Heart left ventricle (tissue), 16 donors: ENCODE measurements at regions not wholly inside any gene's neighbourhood (a gene's known extent, or its start where the extent isn't known, plus 50 kb on each side); places are given as distances from the start of the nearest gene placed in this dataset.
A peak's percentile ranks its signal among the peaks of the same experiment; 100 is the strongest.

Experiments
- ATAC-seq, 4 donors: fragments of 200-7000 bp; cut with Tn5 transposase; one replicate each; pipeline ENCODE4 v1.9.1; 2020 to 2022; ENCODE audit warnings: moderate library complexity in 4 of 4, mild to moderate bottlenecking in 3 of 4, moderate number of reproducible peaks in 1 of 4
- DNase-seq, 5 donors: peaks; one replicate each; pipeline ENCODE4 v3.0.0-alpha.2; 2020
- H3K27ac ChIP-seq, 12 donors: fragments of 200-600 bp; sonication (generic) in 4 of 12; one replicate each; pipeline versions ENCODE4 v1.5.0 to v1.8.0; 2016 to 2022; ENCODE audit warnings: mild to moderate bottlenecking in 2 of 12
- H3K27me3 ChIP-seq, 9 donors: fragments of 200-600 bp; sonication (generic) in 2 of 9; one replicate each; pipeline versions ENCODE4 v1.5.1 to v1.8.0; 2016 to 2022; ENCODE audit warnings: mild to moderate bottlenecking in 3 of 9
- H3K36me3 ChIP-seq, 9 donors: fragments of 200-600 bp; sonication (generic) in 2 of 9; one replicate each; pipeline versions ENCODE4 v1.5.0 to v1.8.0; 2018 to 2022; ENCODE audit warnings: mild to moderate bottlenecking in 2 of 9
- H3K4me1 ChIP-seq, 12 donors: fragments of 200-600 bp; sonication (generic) in 4 of 12; one replicate each; pipeline versions ENCODE4 v1.5.0 to v1.8.0; 2016 to 2022; ENCODE audit warnings: mild to moderate bottlenecking in 3 of 12
- H3K4me3 ChIP-seq, 12 donors: fragments of 200-600 bp; sonication (generic) in 4 of 12; one replicate each; pipeline versions ENCODE4 v1.5.0 to v1.8.0; 2017 to 2022; ENCODE audit warnings: mild to moderate bottlenecking in 9 of 12, moderate library complexity in 4 of 12
- H3K9me3 ChIP-seq, 12 donors: fragments of 200-600 bp; sonication (generic) in 4 of 12; one replicate each; pipeline versions ENCODE4 v1.5.0 to v1.8.0; 2016 to 2022; ENCODE audit warnings: mild to moderate bottlenecking in 1 of 12
- POLR2A ChIP-seq, 2 donors: fragments of 450-650 bp; IDR thresholded peaks; one replicate each; pipeline ENCODE4 v1.6.1; 2017; ENCODE audit warnings: antibody characterized with exemption in 2 of 2, mild to moderate bottlenecking in 2 of 2, moderate library complexity in 2 of 2
- WGBS, 4 donors: extraction: QIAGEN DNeasy Blood & Tissue Kit in 2 of 4; methylation state at CpG; one replicate each; pipeline versions ENCODE4 v1.1.5 to v1.1.7; 2013 to 2018; 5-methylcytosine and 5-hydroxymethylcytosine counted together
- intact Hi-C, 10 donors: fragments of 100-400 bp; cut with DNase I; formaldehyde crosslinking; loops; one replicate each; pipeline versions ENCODE4 v1.11.1 to v1.14.2; 2022
- TF ChIP-seq, protein P1 (sequence below), 12 donors: fragments of 200-600 bp; sonication (generic) in 4 of 12; IDR thresholded peaks; one replicate each; pipeline versions ENCODE4 v1.5.0 to v1.8.0; 2018 to 2022; ENCODE audit warnings: antibody characterized with exemption in 12 of 12, mild to moderate bottlenecking in 5 of 12
- donor health status: ischemic (EF 13 %, LVEDD 7.1; RV severe dilation, severe dysfunction).
- donor health status: healthy with polysubstance abuse.
- donor health status: DM: no; HTN: yes; CAD: no.
- donor health status: DM: no; HTN: no; CAD: no.
- donor health status: ischemic (EF 25% LVEDD 6.9; RV normal size, moderate dysfunction).
- donor health status: ischemic (EF 25% LVEDD 5.7; RV mildly dilated, moderate dysfunction).
- donor health status: healthy.
- donor health status: DM: yes; HTN: yes; CAD: no.
- donor health status: ischemic (EF 35%, LVEDD 5.7; RV mildly dilated, moderate dysfunction).
- donor health status: nonischemic (EF 11% LVEDD 7.7; RV severe dilation, severe dysfunction).
- donor health status: DM: yes; HTN: yes; CAD: no.
- donor health status: PGD.
- donor health status: ischemic (EF 29% LVEDD 5.4; RV normal size, mild dysfunction).
- donor health status: nonischemic (EF 23%, LVEDD 6.1; RV moderate dilation, normal function).

DNA sequence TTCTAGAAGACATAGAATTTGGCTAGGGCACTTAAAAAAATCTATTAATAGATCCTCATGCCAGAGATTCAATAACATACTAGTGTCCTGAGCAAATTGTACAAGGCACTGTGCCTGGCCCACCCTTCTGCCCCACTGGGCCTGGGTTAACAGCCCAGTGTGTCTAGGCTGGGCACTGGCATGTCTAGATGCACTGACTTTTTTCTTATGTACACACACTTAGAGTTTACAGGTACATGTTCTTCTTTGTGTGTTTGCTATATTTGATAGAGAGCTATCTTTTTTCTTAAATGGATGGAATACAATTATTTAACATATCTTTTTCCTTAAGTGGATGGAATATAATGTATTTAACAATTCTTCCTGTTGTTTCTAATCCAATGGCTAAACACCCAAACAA lies 241.5 kb downstream of the AUH start:
- no peak overlapping the region for H3K4me3 ChIP-seq
- H3K9me3 ChIP-seq: peaks cover 0 to 18% (median 0%) of the 10 kb centered on the region in 12 donors
- no peaks in the 10 kb centered on the region for H3K36me3 ChIP-seq
- no peak for DNase-seq
- no peak for TF ChIP-seq POLR2A (IDR thresholded peaks at IDR 0.05)
- TF ChIP-seq, protein P1, sequence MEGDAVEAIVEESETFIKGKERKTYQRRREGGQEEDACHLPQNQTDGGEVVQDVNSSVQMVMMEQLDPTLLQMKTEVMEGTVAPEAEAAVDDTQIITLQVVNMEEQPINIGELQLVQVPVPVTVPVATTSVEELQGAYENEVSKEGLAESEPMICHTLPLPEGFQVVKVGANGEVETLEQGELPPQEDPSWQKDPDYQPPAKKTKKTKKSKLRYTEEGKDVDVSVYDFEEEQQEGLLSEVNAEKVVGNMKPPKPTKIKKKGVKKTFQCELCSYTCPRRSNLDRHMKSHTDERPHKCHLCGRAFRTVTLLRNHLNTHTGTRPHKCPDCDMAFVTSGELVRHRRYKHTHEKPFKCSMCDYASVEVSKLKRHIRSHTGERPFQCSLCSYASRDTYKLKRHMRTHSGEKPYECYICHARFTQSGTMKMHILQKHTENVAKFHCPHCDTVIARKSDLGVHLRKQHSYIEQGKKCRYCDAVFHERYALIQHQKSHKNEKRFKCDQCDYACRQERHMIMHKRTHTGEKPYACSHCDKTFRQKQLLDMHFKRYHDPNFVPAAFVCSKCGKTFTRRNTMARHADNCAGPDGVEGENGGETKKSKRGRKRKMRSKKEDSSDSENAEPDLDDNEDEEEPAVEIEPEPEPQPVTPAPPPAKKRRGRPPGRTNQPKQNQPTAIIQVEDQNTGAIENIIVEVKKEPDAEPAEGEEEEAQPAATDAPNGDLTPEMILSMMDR (IDR thresholded peaks at IDR 0.05): no peak
- H3K27ac ChIP-seq: peak overlapping the region in 8 of 12 donors; percentile 4 to 85 (median 70)
- H3K4me1 ChIP-seq: peaks cover 0 to 40% (median 21%) of the 10 kb centered on the region in 12 donors
- H3K27me3 ChIP-seq: no peaks in the 10 kb centered on the region
- ATAC-seq: no peak
- intact Hi-C loops: loop anchor here in 1 of 10 donors (10.0 kb wide), 1 partner anchor 65 kb away; no protein-coding TSS in a partner anchor

DNA sequence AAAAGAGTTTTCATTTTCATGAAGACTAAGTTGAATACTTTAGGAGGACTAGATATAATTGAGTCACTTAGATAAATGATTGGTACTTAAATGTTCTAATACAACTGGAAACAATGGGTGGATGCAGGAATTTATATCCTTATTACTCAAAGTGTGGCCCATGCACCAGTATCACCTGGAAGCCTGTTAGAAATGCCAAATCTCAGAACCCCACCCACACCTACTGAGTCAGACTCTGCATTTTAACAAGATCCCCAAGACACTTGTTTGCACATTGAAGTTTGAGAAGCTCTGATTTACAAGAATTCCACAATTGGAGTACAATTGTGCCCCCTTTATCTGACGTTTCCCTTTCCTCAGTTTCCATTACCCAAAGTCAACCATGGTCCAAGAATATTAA lies 239.0 kb downstream of the AUH start:
- no peak for DNase-seq
- Histone ChIP-seq H3K4me1 (peaks cover 0 to 27% (median 17%) of the 10 kb centered on the region in 12 donors), H3K9me3 (peaks cover 0 to 17% (median 0%) of the 10 kb centered on the region in 12 donors), H3K27ac (no peak overlapping the region), H3K27me3 (no peaks in the 10 kb centered on the region), H3K36me3 (no peaks in the 10 kb centered on the region), H3K4me3 (no peak overlapping the region)
- TF ChIP-seq, protein P1 (IDR thresholded peaks at IDR 0.05): no peak
- no peak for TF ChIP-seq POLR2A (IDR thresholded peaks at IDR 0.05)
- 70 to 80% (median 72%) methylated on average over 1 of the region's 1 CpG for WGBS, 4 donors
- intact Hi-C loops: loop anchor here in 1 of 10 donors (10.0 kb wide), 1 partner anchor 62 kb away; no protein-coding TSS in a partner anchor
- ATAC-seq: no peak

DNA sequence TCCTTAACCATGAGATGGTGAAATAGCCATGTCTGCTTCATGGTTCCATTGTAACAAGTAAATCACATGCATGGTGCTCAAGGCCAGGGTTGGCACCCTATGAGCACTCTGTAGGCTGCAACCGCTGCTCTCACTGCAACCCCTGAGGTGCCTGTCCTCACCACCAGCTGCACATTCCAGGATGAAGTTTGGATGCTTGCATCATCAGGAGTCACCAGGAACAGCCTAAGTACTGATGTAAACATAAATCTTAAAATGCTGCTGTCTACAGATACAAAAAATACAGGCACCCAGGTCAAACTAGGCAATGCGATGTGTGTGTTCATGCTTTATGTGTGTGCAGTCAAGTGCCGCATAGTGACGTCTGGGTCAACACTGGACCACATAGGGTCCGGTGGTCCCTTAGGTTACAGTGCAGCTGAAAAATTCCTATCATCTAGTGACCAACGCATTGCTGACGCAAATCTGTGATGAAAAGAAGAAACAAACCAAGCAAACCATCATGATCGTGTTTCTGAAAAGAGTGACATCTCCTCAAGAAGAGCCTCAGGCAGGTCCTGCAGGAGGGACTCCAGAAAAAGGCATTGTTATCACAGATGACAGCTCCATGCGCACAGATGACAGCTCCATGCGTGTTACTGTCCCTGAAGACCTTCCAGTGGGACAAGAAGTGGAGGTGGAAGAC lies 234.8 kb downstream of the AUH start:
- DNase-seq (no peak), ATAC-seq (no peak)
- no peaks in the 10 kb centered on the region for H3K36me3 ChIP-seq
- peaks cover 0 to 12% (median 0%) of the 10 kb centered on the region in 12 donors for H3K4me1 ChIP-seq
- TF ChIP-seq, protein P1 (IDR thresholded peaks at IDR 0.05): no peak
- no peak for TF ChIP-seq POLR2A (IDR thresholded peaks at IDR 0.05)
- peaks cover 0 to 17% (median 0%) of the 10 kb centered on the region in 12 donors for H3K9me3 ChIP-seq
- intact Hi-C loops: loop anchor here in 1 of 10 donors (10.0 kb wide), 1 partner anchor 58 kb away; no protein-coding TSS in a partner anchor
- no peak overlapping the region for H3K4me3 ChIP-seq
- no peak overlapping the region for H3K27ac ChIP-seq
- no peaks in the 10 kb centered on the region for H3K27me3 ChIP-seq
- WGBS, 4 donors: 81 to 92% (median 89%) methylated on average over 10 of the region's 10 CpGs

DNA sequence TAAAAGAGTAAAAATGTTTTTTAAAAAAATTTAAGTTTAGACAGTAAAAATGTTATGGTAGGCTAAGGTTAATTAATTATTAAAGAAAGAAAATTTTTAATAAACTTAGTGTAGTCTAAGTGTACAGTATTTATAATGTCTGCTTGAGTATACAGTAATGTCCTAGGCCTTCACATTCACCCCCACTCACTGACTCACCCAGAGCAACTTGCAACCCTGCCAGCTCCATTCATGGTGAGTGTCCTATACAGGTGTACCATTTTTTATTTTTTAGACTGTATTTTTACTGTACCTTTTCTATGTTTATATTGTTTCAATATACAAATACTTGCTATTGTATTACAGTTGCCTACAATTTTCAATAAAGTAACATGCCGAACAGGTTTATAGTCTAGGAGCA lies 234.1 kb downstream of the AUH start:
- intact Hi-C loops: loop anchor here in 1 of 10 donors (10.0 kb wide), 1 partner anchor 57 kb away; no protein-coding TSS in a partner anchor
- TF ChIP-seq POLR2A (IDR thresholded peaks at IDR 0.05): no peak
- TF ChIP-seq, protein P1 (IDR thresholded peaks at IDR 0.05): no peak
- Histone ChIP-seq H3K4me1 (peaks cover 0 to 13% (median 0%) of the 10 kb centered on the region in 12 donors), H3K27ac (no peak overlapping the region), H3K4me3 (no peak overlapping the region), H3K27me3 (no peaks in the 10 kb centered on the region), H3K9me3 (peaks cover 0 to 17% (median 0%) of the 10 kb centered on the region in 12 donors), H3K36me3 (no peaks in the 10 kb centered on the region)
- ATAC-seq: no peak
- DNase-seq: no peak
- WGBS, 4 donors: 46 to 100% (median 73%) methylated on average over 1 of the region's 1 CpG
